GM19468 (cell line): ENCODE measurements at regions not wholly inside any gene's neighbourhood (a gene's known extent, or its start where the extent isn't known, plus 50 kb on each side); places are given as distances from the start of the nearest gene placed in this dataset.

ENCODE experiments used
- ATAC-seq: cut with Tn5 transposase; IDR thresholded peaks from one replicate; pipeline ENCODE4 v1.9.1; 2021; ENCODE audit warnings: mild to moderate bottlenecking, moderate library complexity, moderate number of reproducible peaks; ENCODE audit not compliant: unreplicated experiment; ENCODE audit errors: extremely low read depth

- no peak for ATAC-seq
These were observed 167.7 kb upstream of the DMAC1 start for GRCh38 chr9:7967093-7967827.

DNA sequence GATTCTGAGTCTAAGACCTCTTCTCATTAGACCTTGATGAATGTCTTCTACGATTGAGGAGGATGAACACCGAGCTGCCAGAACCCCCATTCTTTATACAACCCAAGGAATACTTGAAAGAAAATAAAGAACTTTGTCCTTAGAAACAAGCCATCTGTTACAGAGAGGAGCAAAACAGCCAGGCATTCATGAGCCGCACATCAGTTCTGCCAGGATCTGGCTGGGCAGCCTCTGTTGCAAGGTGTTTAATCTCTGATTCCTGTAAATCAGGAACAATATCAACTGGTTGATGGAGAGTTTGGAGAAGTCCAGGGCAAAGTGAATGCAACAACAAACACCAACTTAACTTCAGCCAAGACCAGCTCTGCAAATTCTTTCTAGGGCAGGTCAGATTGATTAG lies 165.5 kb upstream of the DMAC1 start:
- no peak for ATAC-seq

- ATAC-seq = no peak
These were observed 163.4 kb upstream of the DMAC1 start for GRCh38 chr9:7963026-7963425.

DNA sequence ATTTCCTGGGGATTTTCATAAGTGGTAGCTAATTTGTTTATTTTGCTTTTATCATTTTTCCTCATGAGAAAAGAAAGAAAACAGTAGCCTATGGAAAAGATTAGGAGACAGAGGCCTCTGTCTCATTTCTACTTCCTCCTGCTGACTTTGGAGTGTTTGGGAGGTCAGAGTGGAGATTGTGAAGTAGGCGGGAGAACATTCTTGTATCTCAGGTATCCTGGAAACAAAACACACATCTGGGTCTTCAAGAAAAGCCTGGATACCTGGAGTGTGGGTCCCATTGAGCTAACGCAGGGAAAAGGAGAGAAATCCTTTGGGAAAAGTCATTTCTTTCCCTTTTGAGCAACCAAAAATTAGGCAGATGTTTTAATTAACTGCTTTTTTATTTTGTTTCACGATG lies 161.5 kb upstream of the DMAC1 start:
- ATAC-seq = no peak

GRCh38 chr9:7960320-7961050 lies 160.9 kb upstream of the DMAC1 start:
- no peak for ATAC-seq

DNA sequence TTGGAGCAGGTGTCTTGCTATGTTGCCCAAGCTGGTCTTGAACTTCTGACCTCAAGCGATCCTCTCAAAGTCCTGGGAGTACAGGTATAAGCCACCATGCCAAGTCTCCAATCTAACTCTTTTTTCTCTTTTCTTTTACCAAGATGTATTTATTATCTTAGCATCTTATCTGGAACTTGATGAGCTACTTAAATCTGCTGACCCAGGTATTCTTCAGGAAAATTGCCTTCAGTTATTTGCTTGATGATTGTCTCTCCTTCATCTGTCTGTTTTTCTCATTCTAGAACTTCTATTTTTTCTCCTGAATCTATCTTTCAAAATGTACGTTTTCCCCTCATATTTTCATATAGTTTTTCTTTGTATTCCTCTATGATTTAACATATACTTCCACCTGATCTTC lies 158.2 kb upstream of the DMAC1 start:
- no peak for ATAC-seq

- ATAC-seq = no peak
These were observed 148.0 kb upstream of the DMAC1 start for GRCh38 chr9:7947577-7947976.

DNA sequence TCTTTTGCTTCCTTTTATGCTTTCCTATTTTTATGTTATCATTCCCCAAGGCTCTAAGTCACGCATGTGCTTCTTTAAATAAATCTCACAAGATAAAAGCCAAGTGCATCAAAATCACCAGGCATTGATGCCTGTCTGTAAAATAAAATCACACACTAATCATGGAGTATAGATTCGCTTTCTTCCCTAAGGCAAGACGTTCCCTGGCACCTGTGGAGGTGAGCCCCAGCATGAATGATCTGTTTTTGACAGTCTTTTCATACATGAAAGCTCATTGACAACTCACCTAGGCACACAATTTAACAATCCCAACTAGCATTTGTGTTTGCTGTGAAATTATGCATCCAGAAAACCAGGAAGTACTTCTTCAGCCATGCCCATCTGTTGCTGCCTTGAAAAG lies 146.9 kb upstream of the DMAC1 start:
- no peak for ATAC-seq

- ATAC-seq = no peak
These were observed 145.0 kb upstream of the DMAC1 start for GRCh38 chr9:7944572-7944971.

DNA sequence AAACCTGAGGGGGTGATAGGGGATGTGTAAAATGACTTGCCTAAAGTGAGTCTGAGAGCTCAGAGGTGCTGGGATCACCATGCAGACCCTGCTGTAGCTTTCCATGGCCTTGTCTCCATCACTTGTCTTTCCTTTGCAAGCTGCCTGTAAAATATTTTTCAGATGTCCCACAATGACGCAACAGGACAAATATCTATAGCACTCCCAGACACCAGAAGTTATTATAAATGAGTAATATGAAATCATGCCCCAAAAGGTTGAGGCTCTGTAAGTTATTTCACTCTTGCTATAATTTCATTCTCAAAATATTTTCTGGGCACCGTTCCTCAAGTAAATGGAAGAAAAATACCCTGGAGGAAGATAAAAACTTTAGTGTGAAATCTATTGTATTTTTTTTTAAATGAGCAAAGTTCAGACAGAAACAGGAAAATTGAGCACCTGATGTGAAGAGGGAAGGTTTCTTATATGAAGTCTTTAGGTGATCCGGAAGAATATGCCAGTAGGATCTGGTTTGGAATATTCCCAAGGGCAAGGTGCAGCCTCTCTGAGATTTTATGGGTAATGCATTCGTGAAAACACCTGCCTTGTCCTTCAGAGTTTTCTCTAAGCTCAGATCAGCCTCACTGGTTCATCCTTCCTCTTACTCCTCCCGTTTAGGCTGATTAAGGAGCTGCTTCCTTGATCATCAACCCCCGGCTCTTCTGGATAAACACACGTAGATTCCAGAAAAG lies 138.3 kb upstream of the DMAC1 start:
- ATAC-seq = no peak

- no peak for ATAC-seq
These were observed 137.4 kb upstream of the DMAC1 start for GRCh38 chr9:7936996-7937395.

DNA sequence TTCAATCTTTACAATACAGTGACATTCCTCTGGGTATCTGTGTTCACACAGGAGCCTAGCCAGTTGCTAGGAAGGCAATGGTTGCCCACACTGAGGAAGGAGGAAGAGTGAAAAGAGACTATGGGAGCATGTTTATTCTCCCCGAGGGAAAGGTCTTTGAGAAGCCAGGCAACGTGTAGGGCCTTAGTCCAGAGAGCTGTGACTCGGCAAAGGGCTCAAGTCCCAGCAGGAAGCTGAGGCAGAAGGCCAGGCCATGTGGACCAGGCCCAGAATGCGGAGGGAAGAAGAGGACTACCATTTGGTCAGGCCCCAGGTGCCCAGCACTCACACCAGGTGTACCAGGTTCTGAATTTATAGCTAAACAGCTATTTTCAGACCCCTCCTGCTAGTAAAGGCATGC lies 136.6 kb upstream of the DMAC1 start:
- no peak for ATAC-seq

GRCh38 chr9:7935681-7936080 lies 136.1 kb upstream of the DMAC1 start:
- no peak for ATAC-seq

DNA sequence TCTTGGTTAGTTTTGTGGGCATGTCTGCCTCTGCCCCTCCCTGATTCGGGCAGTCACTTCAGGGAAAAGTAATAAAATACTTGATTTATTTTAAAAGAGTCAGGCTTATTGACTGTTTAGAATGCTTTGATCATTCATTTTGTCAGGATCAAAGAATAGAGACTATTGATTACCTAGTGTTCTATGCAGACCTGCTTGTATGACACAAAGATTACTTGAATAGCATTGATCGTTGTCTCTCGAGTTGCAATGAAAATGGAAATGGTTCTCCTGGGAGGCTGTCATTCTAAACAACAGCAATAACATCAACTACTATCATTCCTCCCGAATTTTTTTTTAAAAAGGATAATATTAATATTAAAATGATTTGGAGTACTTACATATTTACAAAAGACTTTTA lies 133.2 kb upstream of the DMAC1 start:
- no peak for ATAC-seq

DNA sequence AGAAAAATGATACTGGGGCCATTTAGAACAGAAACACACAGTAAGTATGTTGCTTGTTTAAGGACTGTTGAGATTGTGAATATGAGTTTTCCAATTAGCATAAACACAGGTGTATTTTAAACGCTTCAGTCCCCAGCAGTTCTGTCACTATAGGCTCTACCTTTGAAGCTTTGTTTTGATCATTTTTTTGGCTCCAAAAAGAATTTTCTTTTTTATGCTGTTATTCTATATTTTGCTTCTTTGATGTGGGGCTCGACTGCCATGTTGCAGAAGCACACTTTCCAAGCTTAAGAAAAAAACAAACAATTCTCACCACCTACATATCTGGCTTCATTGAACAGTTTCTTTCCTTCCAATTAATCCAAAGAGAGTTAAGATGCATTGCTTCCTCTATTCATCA lies 131.0 kb upstream of the DMAC1 start:
- no peak for ATAC-seq

DNA sequence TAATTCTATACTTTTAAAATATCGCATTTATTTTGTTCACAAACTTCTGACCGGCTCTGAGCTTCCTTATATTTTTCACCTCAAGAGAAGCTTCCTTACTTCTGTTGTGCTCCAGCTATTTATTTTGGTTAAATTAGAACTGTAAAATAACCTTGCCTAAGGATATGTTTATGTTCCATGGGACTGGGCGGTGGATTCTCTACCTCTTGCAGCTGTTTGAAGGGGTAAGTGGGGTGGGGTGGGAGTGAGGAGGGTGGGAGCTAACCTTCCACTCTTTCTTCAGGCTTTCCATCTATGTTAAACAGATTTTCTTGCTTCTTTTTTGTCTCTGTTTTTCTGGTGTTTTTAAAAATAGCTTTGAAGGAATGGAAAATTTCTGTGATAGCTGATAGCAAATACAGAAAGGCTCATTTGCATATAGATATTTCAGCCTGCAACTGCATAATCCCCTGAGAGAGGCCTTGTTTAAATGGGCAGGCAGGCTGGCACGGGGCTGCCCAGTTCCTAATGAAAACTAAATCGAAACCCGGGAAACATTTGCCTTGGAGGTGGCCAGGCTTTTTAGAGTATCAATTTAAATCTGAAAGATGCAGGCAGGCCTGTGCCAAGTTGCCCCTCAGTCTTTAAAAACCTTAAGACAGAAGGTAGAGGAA lies 122.1 kb upstream of the DMAC1 start:
- ATAC-seq = no peak

DNA sequence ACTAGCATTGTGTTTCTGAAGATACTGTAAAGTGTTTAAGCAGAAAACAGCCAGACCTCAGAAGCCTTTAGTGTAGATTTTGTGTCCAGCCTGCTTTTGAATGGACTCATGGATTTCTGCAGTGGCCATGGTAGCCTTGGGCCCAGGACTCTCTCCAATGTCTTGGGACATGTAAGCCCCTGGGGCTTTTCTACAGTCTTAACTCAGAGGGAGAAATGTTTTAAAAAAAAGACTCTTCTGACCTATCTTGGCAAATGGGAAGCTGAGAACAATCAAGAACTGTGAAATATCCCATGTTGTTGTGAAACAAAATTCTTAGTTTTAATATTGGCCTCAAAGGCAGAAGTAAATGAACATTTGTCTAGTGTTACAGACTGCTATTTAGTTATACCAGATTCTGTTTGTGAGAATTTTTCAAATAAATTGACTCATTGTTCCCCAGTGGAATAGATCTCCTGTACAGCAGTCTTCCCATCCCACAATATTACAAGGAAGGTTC lies 112.5 kb upstream of the DMAC1 start:
- ATAC-seq = no peak

GRCh38 chr9:7910426-7911020 lies 110.9 kb upstream of the DMAC1 start:
- ATAC-seq = no peak

GRCh38 chr9:7909537-7909936 lies 110.0 kb upstream of the DMAC1 start:
- ATAC-seq = no peak
